ENCODE measurements at regions not wholly inside any gene's neighbourhood (a gene's known extent, or its start where the extent isn't known, plus 50 kb on each side); places are given as distances from the start of the nearest gene placed in this dataset.

- ChIA-PET POLR2A (ENCODE audit: unreplicated experiment) (no interaction called here), CTCF (no interaction called here)
- Histone ChIP-seq H3F3A (ENCODE audit: low read length, unreplicated experiment) (no peaks in the 10 kb centered on the region), H3K36me3 (ENCODE audit: low read depth, low read length) (no peaks in the 10 kb centered on the region), H3K9ac (ENCODE audit: low read length) (no peak overlapping the region), H3K4me3 (ENCODE audit: low read length) (no peak overlapping the region), H3K79me2 (ENCODE audit: low read length) (no peaks in the 10 kb centered on the region), H3K4me2 (ENCODE audit: low read length) (no peak overlapping the region), H3K27ac (ENCODE audit: low read length) (no peak overlapping the region), H3K4me1 (ENCODE audit: insufficient read depth, low read length) (peaks cover 9% of the 10 kb centered on the region), H3K9me3 (ENCODE audit: low read length) (no peaks in the 10 kb centered on the region), H3K9me2 (replicated peaks; ENCODE audit: low read length) (no peaks in the 10 kb centered on the region), H3K27me3 (ENCODE audit: low read length) (no peaks in the 10 kb centered on the region), H2AFZ (ENCODE audit: low read length) (no peak overlapping the region), H4K20me1 (ENCODE audit: low read length) (no peaks in the 10 kb centered on the region)
- no TSS peak for BruUV-seq (replicated peaks)
- DNase-seq (no peak), ATAC-seq (no peak)
- intact Hi-C loops (cut with micrococcal nuclease) = no loop called here
- TF ChIP-seq EZH2phosphoT487 (IDR thresholded peaks at IDR 0.05; ENCODE audit: borderline replicate concordance, low read length) (no peak), EZH2 (IDR thresholded peaks at IDR 0.05; ENCODE audit: low read length, unreplicated experiment) (no peak)
- TF ChIP-seq, protein P1, sequence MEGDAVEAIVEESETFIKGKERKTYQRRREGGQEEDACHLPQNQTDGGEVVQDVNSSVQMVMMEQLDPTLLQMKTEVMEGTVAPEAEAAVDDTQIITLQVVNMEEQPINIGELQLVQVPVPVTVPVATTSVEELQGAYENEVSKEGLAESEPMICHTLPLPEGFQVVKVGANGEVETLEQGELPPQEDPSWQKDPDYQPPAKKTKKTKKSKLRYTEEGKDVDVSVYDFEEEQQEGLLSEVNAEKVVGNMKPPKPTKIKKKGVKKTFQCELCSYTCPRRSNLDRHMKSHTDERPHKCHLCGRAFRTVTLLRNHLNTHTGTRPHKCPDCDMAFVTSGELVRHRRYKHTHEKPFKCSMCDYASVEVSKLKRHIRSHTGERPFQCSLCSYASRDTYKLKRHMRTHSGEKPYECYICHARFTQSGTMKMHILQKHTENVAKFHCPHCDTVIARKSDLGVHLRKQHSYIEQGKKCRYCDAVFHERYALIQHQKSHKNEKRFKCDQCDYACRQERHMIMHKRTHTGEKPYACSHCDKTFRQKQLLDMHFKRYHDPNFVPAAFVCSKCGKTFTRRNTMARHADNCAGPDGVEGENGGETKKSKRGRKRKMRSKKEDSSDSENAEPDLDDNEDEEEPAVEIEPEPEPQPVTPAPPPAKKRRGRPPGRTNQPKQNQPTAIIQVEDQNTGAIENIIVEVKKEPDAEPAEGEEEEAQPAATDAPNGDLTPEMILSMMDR (conservative IDR thresholded peaks at IDR 0.05; ENCODE audit: low read depth, low read length) = no peak
Observed at GRCh38 chr2:147512206-147512605, 332.6 kb upstream of the ACVR2A start.

- no peaks in the 10 kb centered on the region for H3K27me3 ChIP-seq (ENCODE audit: low read length)
- H3K36me3 ChIP-seq (ENCODE audit: low read depth, low read length) = no peaks in the 10 kb centered on the region
- no peaks in the 10 kb centered on the region for H3K79me2 ChIP-seq (ENCODE audit: low read length)
- peaks cover 9% of the 10 kb centered on the region for H3K4me1 ChIP-seq (ENCODE audit: insufficient read depth, low read length)
- no peak overlapping the region for H3K9ac ChIP-seq (ENCODE audit: low read length)
- H3K4me3 ChIP-seq (ENCODE audit: low read length) = no peak overlapping the region
- ChIA-PET CTCF (no interaction called here), POLR2A (ENCODE audit: unreplicated experiment) (no interaction called here)
- peak overlapping the region; percentile 23; the same call in 1 of the 2 replicates for H2AFZ ChIP-seq (ENCODE audit: low read length)
- BruUV-seq (replicated peaks) = no TSS peak
- H3K4me2 ChIP-seq (ENCODE audit: low read length) = no peak overlapping the region
- TF ChIP-seq EZH2phosphoT487 (IDR thresholded peaks at IDR 0.05; ENCODE audit: borderline replicate concordance, low read length) (no peak), EZH2 (IDR thresholded peaks at IDR 0.05; ENCODE audit: low read length, unreplicated experiment) (no peak)
- TF ChIP-seq, protein P1 (conservative IDR thresholded peaks at IDR 0.05; ENCODE audit: low read depth, low read length) = no peak
- H3F3A ChIP-seq (ENCODE audit: low read length, unreplicated experiment) = no peaks in the 10 kb centered on the region
- H3K9me3 ChIP-seq (ENCODE audit: low read length) = no peaks in the 10 kb centered on the region
- no peak overlapping the region for H3K27ac ChIP-seq (ENCODE audit: low read length)
- H3K9me2 ChIP-seq (replicated peaks; ENCODE audit: low read length) = no peaks in the 10 kb centered on the region
- H4K20me1 ChIP-seq (ENCODE audit: low read length) = no peaks in the 10 kb centered on the region
- intact Hi-C loops (cut with micrococcal nuclease) = no loop called here
- no peak for ATAC-seq
- no peak for DNase-seq
Observed at GRCh38 chr2:147511491-147511948, 333.3 kb upstream of the ACVR2A start.

DNA sequence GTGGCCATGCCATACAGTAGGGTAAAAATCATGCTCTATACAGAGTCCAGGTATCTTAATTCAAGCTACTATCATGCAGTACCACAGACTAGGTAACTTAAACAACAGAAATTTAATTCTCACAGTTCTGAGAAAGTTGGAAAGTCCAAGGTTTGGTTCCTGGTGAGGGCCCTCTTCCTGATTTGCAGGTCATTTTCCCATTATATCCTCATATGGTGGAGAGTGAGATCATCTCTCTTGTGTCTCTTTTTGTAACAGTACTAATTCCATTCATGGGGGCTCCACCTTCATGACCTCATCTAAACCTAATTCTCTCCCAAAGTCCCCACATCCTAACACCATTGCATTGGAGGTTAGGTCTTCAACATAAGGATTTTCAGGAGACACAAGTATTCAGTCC lies 335.0 kb upstream of the ACVR2A start:
- Histone ChIP-seq H3K4me3 (ENCODE audit: low read length) (no peak overlapping the region), H3K9ac (ENCODE audit: low read length) (no peak overlapping the region), H3K4me1 (ENCODE audit: insufficient read depth, low read length) (peaks cover 4% of the 10 kb centered on the region; the same call in 1 of the 2 replicates), H3F3A (ENCODE audit: low read length, unreplicated experiment) (no peaks in the 10 kb centered on the region), H3K9me3 (ENCODE audit: low read length) (no peaks in the 10 kb centered on the region), H3K9me2 (replicated peaks; ENCODE audit: low read length) (0 out of 2 replicates have a peak, but pooled peaks cover under 1% of the 10 kb centered on the region), H3K4me2 (ENCODE audit: low read length) (no peak overlapping the region), H3K79me2 (ENCODE audit: low read length) (no peaks in the 10 kb centered on the region), H3K36me3 (ENCODE audit: low read depth, low read length) (no peaks in the 10 kb centered on the region), H3K27ac (ENCODE audit: low read length) (no peak overlapping the region), H4K20me1 (ENCODE audit: low read length) (no peaks in the 10 kb centered on the region), H3K27me3 (ENCODE audit: low read length) (no peaks in the 10 kb centered on the region), H2AFZ (ENCODE audit: low read length) (no peak overlapping the region)
- BruUV-seq (replicated peaks) = no TSS peak
- POLR2A ChIA-PET (ENCODE audit: unreplicated experiment) = no interaction called here
- DNase-seq (no peak), ATAC-seq (no peak)
- CTCF ChIA-PET = no interaction called here
- TF ChIP-seq, protein P1 (conservative IDR thresholded peaks at IDR 0.05; ENCODE audit: low read depth, low read length) = no peak
- TF ChIP-seq EZH2 (IDR thresholded peaks at IDR 0.05; ENCODE audit: low read length, unreplicated experiment) = no peak
- TF ChIP-seq EZH2phosphoT487 (IDR thresholded peaks at IDR 0.05; ENCODE audit: borderline replicate concordance, low read length) = no peak
- intact Hi-C loops (cut with micrococcal nuclease) = no loop called here

All from PC-3 (cell line).